ENCODE measurements at regions not wholly inside any gene's neighbourhood (a gene's known extent, or its start where the extent isn't known, plus 50 kb on each side); places are given as distances from the start of the nearest gene placed in this dataset.
A peak's percentile ranks its signal among the peaks of the same experiment; 100 is the strongest.

DNA sequence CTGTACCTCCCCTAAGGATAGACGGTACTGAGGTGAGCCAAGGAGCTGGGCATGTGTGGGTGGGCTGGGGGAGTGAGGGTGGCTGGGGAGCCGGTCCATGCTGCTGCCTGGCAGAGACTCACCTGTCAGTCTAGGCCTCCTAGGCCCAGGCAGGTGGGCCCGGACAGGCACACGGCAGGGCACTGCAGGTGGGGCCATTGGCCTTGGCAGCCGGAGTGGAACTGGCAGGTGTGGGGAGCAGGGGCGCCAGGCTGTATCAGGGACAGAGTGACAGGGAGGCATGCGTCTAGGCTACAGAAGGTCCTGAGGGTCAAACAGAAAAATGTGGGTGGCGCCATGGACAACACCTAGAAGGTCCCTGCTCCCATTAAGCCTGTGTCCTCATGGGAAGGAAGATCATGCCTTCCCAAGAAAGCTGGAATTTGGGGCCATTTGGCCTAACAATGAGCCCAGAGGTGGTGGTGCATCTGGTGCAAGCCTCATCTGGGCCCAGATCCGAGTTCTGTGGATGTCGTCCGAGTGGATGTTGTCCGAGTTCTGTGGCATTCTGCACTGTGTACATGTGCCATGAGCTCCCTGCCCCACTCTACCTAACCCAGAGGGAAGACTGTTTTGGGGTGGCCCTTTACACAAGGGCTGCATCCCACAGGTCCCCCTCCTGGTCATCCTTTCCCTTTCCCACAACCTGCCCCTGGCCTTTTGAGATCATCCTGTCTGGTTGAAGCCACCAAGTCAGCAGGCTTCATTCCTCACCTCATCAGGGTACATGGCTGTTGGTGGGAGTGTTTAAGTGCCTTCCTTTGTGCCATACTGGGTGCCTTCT lies 249.7 kb downstream of the GLI2 start:
- CTCF ChIA-PET, result no interaction called here
- no peaks in the 10 kb centered on the region for H3K36me3 Mint-ChIP-seq
- H3K27ac Mint-ChIP-seq, result no peak overlapping the region
- DNase-seq (no peak), ATAC-seq (no peak)
- H3K9me3 Mint-ChIP-seq (ENCODE audit: low read depth), result no peaks in the 10 kb centered on the region
- no peaks in the 10 kb centered on the region for H3K4me1 Mint-ChIP-seq
- H3K4me3 Mint-ChIP-seq, result no peak overlapping the region
- no peaks in the 10 kb centered on the region for H3K27me3 Mint-ChIP-seq

DNA sequence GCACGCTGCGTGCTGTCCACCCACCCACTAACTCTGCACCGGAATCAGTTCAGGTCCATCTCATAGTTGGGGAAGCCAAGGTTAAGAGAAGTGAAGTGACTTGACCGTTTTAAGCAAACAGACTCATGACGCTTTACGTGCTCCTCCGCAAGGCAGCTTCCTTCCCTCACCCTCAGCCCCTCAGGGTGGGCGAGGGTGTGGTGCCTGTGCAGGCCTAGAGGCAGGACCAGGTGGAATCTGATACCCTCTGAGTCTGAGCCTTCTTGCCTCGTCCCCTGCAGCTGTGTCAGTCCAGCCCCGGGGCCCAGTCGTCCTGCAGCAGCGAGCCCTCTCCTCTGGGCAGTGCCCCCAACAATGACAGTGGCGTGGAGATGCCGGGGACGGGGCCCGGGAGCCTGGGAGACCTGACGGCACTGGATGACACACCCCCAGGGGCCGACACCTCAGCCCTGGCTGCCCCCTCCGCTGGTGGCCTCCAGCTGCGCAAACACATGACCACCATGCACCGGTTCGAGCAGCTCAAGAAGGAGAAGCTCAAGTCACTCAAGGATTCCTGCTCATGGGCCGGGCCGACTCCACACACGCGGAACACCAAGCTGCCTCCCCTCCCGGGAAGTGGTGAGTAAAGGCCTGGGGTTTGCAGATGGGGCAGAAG lies 250.5 kb downstream of the GLI2 start:
- no peak for ATAC-seq
- Mint-ChIP-seq H3K36me3 (no peaks in the 10 kb centered on the region), H3K9me3 (ENCODE audit: low read depth) (no peaks in the 10 kb centered on the region), H3K27me3 (no peaks in the 10 kb centered on the region), H3K27ac (no peak overlapping the region), H3K4me3 (no peak overlapping the region), H3K4me1 (no peaks in the 10 kb centered on the region)
- CTCF ChIA-PET, result no interaction called here
- no peak for DNase-seq

DNA sequence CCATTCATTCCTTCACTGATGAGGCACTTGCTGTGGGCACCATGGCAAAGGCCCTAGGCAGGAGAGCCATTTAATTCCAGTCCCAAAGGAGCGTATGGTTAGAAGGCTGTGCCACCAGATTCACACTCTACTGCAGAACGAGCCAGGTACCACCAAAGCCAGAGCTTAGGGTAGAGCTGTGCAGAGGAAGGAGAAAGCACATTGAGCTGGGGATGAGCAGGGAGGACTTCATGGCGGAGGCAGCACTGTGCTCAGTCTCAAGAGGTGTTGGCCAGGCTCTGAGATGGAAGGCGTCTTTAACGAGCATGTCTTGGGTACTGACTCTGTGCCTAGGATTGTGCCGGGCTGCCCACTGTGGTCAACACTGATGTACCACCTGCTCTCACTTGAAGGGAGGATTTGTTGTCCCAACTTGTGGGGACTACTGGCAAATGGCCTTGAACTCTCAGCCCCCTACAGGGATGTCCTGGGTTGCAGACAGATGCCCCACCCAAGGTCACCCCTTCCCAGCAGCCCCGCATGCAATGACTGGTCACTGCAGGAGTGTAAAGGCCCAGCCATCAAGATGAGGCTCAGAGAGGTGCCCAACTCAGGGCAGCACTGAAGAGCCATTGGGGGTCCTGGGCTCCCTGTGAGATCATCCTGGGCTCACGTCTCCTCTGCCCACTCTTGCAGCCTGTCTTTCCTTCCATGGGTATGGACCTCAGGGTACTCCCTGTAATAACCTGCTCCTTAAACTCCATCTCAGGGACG lies 251.4 kb downstream of the GLI2 start:
- H3K4me3 Mint-ChIP-seq, result no peak overlapping the region
- no peaks in the 10 kb centered on the region for H3K27me3 Mint-ChIP-seq
- no peaks in the 10 kb centered on the region for H3K4me1 Mint-ChIP-seq
- H3K9me3 Mint-ChIP-seq (ENCODE audit: low read depth), result no peaks in the 10 kb centered on the region
- DNase-seq, result no peak
- no peaks in the 10 kb centered on the region for H3K36me3 Mint-ChIP-seq
- CTCF ChIA-PET, result no interaction called here
- no peak for ATAC-seq
- no peak overlapping the region for H3K27ac Mint-ChIP-seq

DNA sequence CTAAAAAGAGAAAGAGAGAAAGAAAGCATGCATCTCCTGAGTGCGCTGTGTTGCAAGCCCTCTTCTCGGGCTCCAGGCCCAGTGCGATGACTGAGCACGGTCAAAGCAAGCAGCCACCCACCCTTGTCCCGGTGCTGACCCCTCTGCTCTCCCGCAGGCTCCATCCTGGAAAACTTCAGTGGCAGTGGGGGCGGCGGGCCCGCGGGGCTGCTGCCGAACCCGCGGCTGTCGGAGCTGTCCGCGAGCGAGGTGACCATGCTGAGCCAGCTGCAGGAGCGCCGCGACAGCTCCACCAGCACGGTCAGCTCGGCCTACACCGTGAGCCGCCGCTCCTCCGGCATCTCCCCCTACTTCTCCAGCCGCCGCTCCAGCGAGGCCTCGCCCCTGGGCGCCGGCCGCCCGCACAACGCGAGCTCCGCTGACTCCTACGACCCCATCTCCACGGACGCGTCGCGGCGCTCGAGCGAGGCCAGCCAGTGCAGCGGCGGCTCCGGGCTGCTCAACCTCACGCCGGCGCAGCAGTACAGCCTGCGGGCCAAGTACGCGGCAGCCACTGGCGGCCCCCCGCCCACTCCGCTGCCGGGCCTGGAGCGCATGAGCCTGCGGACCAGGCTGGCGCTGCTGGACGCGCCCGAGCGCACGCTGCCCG lies 252.5 kb downstream of the GLI2 start:
- DNase-seq (peak; percentile 27), ATAC-seq (no peak)
- Mint-ChIP-seq H3K27ac (no peak overlapping the region), H3K4me3 (no peak overlapping the region), H3K27me3 (no peaks in the 10 kb centered on the region), H3K9me3 (ENCODE audit: low read depth) (no peaks in the 10 kb centered on the region), H3K4me1 (no peaks in the 10 kb centered on the region), H3K36me3 (no peaks in the 10 kb centered on the region)
- CTCF ChIA-PET, result no interaction called here

DNA sequence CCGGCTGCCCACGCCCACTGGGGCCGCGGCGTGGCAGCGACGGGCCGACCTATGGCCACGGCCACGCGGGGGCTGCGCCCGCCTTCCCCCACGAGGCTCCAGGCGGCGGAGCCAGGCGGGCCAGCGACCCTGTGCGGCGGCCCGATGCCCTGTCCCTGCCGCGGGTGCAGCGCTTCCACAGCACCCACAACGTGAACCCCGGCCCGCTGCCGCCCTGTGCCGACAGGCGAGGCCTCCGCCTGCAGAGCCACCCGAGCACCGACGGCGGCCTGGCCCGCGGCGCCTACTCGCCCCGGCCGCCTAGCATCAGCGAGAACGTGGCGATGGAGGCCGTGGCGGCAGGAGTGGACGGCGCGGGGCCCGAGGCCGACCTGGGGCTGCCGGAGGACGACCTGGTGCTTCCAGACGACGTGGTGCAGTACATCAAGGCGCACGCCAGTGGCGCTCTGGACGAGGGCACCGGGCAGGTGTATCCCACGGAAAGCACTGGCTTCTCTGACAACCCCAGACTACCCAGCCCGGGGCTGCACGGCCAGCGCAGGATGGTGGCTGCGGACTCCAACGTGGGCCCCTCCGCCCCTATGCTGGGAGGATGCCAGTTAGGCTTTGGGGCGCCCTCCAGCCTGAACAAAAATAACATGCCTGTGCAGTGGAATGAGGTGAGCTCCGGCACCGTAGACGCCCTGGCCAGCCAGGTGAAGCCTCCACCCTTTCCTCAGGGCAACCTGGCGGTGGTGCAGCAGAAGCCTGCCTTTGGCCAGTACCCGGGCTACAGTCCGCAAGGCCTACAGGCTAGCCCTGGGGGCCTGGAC lies 253.2 kb downstream of the GLI2 start:
- H3K9me3 Mint-ChIP-seq (ENCODE audit: low read depth), result no peaks in the 10 kb centered on the region
- no peaks in the 10 kb centered on the region for H3K4me1 Mint-ChIP-seq
- no peak overlapping the region for H3K4me3 Mint-ChIP-seq
- H3K36me3 Mint-ChIP-seq, result no peaks in the 10 kb centered on the region
- CTCF ChIA-PET, result no interaction called here
- no peaks in the 10 kb centered on the region for H3K27me3 Mint-ChIP-seq
- ATAC-seq, result no peak
- peak; percentile 15 for DNase-seq
- no peak overlapping the region for H3K27ac Mint-ChIP-seq

DNA sequence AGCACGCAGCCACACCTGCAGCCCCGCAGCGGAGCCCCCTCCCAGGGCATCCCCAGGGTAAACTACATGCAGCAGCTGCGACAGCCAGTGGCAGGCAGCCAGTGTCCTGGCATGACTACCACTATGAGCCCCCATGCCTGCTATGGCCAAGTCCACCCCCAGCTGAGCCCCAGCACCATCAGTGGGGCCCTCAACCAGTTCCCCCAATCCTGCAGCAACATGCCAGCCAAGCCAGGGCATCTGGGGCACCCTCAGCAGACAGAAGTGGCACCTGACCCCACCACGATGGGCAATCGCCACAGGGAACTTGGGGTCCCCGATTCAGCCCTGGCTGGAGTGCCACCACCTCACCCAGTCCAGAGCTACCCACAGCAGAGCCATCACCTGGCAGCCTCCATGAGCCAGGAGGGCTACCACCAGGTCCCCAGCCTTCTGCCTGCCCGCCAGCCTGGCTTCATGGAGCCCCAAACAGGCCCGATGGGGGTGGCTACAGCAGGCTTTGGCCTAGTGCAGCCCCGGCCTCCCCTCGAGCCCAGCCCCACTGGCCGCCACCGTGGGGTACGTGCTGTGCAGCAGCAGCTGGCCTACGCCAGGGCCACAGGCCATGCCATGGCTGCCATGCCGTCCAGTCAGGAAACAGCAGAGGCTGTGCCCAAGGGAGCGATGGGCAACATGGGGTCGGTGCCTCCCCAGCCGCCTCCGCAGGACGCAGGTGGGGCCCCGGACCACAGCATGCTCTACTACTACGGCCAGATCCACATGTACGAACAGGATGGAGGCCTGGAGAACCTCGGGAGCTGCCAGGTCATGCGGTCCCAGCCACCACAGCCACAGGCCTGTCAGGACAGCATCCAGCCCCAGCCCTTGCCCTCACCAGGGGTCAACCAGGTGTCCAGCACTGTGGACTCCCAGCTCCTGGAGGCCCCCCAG lies 254.1 kb downstream of the GLI2 start:
- H3K27me3 Mint-ChIP-seq, result no peaks in the 10 kb centered on the region

DNA sequence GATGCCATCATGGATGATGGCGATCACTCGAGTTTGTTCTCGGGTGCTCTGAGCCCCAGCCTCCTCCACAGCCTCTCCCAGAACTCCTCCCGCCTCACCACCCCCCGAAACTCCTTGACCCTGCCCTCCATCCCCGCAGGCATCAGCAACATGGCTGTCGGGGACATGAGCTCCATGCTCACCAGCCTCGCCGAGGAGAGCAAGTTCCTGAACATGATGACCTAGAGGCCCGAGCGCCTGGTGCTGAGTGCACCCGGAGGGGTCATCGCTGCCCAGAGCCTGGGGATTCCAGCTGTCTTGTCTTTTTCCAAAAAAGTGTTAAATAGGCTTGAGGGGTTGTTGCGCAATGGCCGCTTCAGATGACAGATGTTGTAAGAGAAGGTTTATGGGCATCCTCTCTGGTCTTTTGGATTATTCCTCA lies 254.8 kb downstream of the GLI2 start:
- H3K27ac Mint-ChIP-seq, result no peak overlapping the region
- H3K4me1 Mint-ChIP-seq, result no peaks in the 10 kb centered on the region
- DNase-seq (peak; percentile 27), ATAC-seq (no peak)
- H3K9me3 Mint-ChIP-seq (ENCODE audit: low read depth), result no peaks in the 10 kb centered on the region
- CTCF ChIA-PET, result no interaction called here
- no peaks in the 10 kb centered on the region for H3K36me3 Mint-ChIP-seq
- no peaks in the 10 kb centered on the region for H3K27me3 Mint-ChIP-seq
- no peak overlapping the region for H3K4me3 Mint-ChIP-seq

More for the DNA sequence above, 254.1 kb downstream of the GLI2 start:
- no peaks in the 10 kb centered on the region for H3K9me3 Mint-ChIP-seq (ENCODE audit: low read depth)
- CTCF ChIA-PET, result no interaction called here
- no peak overlapping the region for H3K27ac Mint-ChIP-seq
- ATAC-seq (no peak), DNase-seq (peak; percentile 28)
- H3K4me3 Mint-ChIP-seq, result no peak overlapping the region
- H3K4me1 Mint-ChIP-seq, result no peaks in the 10 kb centered on the region
- no peaks in the 10 kb centered on the region for H3K36me3 Mint-ChIP-seq

DNA sequence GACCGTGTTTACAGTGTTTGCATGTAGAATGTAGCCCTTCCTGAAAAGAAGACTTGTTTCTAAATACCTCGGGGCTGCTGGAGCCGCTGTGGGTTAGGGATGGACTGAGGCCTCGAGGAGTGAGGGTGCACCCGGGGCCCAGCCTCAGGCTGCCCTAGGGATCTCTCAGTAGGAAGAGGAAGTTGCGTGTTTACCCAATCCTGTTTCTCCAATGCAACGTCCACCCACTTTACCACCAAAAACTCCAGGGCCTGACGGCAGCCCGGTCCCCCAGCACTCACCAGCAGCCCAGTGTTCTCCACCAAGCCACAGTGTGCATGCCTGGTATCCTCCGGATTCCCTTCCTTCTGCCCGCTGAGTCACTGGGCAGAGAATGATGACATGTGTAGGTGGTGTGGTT lies 255.8 kb downstream of the GLI2 start:
- Mint-ChIP-seq H3K9me3 (ENCODE audit: low read depth) (no peaks in the 10 kb centered on the region), H3K4me3 (no peak overlapping the region), H3K27me3 (no peaks in the 10 kb centered on the region), H3K36me3 (no peaks in the 10 kb centered on the region), H3K27ac (no peak overlapping the region), H3K4me1 (no peaks in the 10 kb centered on the region)
- CTCF ChIA-PET, result no interaction called here
- no peak for ATAC-seq
- peak; percentile 12 for DNase-seq

DNA sequence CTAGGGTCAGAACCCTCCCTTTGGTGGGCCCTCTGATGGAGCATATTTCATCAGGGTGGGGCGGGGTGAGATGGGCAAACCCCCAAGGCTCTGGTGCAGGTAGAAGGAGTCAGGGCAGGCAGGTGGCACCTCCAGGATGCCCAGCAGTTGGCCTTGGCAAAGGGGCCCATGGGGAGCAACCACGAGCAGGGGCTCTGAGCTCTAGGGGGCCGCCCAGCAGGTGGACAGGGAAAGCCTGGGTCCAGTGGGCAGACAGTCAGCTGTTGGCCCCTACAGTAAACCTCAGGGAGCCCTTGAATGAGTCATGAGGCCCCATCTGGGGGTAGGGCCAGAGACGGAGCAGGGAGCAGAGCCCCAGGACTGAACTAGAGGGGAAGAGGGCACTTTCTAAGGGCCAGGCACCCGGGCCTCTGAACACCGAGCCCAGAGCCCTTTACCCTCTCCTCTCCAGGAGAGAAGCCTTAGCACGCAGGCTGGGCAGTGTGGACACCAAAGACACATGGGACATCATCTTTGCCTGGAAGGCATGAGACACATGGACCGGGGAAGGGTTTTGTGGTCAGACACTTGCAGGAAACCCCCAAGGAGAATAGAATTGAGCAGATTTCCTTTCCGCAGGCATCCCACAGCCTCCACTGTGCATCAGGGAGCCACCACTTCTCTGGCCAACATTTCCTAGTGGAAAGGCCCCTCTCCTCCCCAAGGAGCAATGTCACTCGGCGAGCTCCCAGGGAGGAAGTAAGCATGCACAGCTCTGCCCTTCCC lies 257.3 kb downstream of the GLI2 start:
- Mint-ChIP-seq H3K27ac (no peak overlapping the region), H3K36me3 (no peaks in the 10 kb centered on the region), H3K9me3 (ENCODE audit: low read depth) (no peaks in the 10 kb centered on the region), H3K4me3 (no peak overlapping the region), H3K27me3 (no peaks in the 10 kb centered on the region), H3K4me1 (no peaks in the 10 kb centered on the region)
- CTCF ChIA-PET, result no interaction called here
- ATAC-seq (no peak), DNase-seq (peak; percentile 25)

DNA sequence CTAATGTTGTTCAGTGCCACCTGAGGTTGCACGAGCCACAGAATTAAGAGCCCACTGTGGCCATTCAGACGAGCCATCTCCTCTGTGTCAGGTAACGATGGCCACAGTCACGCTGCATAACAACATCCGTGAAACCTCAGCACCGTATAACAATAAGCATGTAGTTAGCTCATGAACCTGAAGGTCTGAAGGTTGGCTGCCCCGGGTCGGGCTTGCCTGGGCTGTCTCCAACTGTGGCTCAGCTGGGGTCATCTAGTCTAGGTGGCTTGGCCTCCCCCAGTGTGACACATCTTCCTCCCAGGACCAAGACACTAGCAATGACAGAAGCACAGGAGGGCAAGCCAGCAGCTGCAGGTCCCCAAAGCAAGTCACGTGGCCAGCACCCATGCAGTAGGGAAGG lies 258.0 kb downstream of the GLI2 start:
- no peak overlapping the region for H3K4me3 Mint-ChIP-seq
- no peaks in the 10 kb centered on the region for H3K9me3 Mint-ChIP-seq (ENCODE audit: low read depth)
- H3K27me3 Mint-ChIP-seq, result no peaks in the 10 kb centered on the region
- H3K4me1 Mint-ChIP-seq, result no peaks in the 10 kb centered on the region
- DNase-seq (peak; percentile 35), ATAC-seq (no peak)
- H3K27ac Mint-ChIP-seq, result no peak overlapping the region
- H3K36me3 Mint-ChIP-seq, result no peaks in the 10 kb centered on the region
- CTCF ChIA-PET, result no interaction called here

DNA sequence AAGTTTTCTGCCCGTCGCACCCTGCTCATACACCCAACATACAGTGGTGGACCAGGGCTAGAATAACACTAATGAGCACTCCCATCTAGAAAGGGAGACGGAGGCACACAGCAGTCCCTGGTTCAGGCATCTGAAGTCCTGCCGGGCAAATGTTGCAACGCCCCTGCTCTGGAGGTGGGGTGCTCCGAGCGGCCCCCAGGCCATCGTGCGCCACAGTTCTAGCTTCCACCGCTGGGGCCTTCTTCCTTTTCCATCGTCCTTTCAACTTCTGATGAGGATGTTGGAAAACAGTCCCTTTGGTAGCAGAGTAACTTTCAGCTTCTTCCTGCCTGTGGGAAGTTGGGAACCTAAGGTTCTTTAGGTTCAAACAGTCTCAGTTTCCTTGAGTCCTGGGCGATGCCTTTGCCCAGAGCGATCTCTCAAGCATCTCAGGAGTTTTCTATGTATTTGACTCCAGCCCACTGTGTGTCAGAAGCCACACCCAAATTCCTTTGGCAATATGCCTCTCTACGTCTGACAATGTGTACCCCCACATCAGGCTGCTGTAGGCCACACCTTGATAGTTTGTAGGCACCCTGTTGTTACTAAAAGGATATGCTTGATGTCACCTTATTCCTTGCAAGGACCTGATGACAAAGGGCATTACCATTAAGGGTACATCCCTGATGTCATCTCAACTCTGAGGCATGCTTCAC lies 258.8 kb downstream of the GLI2 start:
- no peaks in the 10 kb centered on the region for H3K4me1 Mint-ChIP-seq
- no peak overlapping the region for H3K4me3 Mint-ChIP-seq
- no peak for ATAC-seq
- no peaks in the 10 kb centered on the region for H3K27me3 Mint-ChIP-seq
- H3K9me3 Mint-ChIP-seq (ENCODE audit: low read depth), result no peaks in the 10 kb centered on the region
- CTCF ChIA-PET, result no interaction called here
- H3K36me3 Mint-ChIP-seq, result no peaks in the 10 kb centered on the region
- peak; percentile 19 for DNase-seq
- no peak overlapping the region for H3K27ac Mint-ChIP-seq
